ENCODE measurements at regions not wholly inside any gene's neighbourhood (a gene's known extent, or its start where the extent isn't known, plus 50 kb on each side); places are given as distances from the start of the nearest gene placed in this dataset.

- TF ChIP-seq CTCF (IDR thresholded peaks at IDR 0.05) (no peak), ZFX (IDR thresholded peaks at IDR 0.05; ENCODE audit: borderline replicate concordance) (no peak)
These were observed 820.5 kb downstream of the BRD1 start for GRCh38 chr22:49007013-49007653.
